ENCODE measurements at regions not wholly inside any gene's neighbourhood (a gene's known extent, or its start where the extent isn't known, plus 50 kb on each side); places are given as distances from the start of the nearest gene placed in this dataset.
"Not testable (repeated sequence)": the region's sequence is repeated elsewhere in the genome, so short reads cannot be mapped to it uniquely, and the experiment has no call there.

GRCh38 chr20:53800418-53800817 is 206.8 kb upstream of the ZNF217 start:
- no peak for DNase-seq (ENCODE audit: low spot score)

- DNase-seq (ENCODE audit: low spot score), result no peak
These were observed 203.4 kb upstream of the ZNF217 start for GRCh38 chr20:53797085-53797484.

DNA sequence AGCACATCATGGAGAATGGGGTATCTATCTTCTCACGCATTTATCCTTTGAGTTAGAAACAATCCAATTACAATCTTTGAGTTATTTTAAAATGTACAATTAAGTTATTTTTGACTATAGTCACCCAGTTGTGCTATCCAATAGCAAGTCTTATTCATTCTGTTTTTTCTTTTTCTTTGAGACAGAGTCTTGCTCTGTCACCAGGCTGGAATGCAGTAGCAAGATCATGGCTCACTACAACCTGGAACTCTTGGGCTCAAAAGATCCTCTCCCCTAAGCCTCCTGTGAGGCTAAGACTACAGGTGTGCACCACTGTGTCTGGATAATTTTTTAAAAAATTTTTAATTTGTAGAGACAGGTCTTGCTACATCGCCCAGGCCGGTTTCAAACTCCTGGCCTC is 201.5 kb upstream of the ZNF217 start:
- DNase-seq (ENCODE audit: low spot score), result no peak

DNA sequence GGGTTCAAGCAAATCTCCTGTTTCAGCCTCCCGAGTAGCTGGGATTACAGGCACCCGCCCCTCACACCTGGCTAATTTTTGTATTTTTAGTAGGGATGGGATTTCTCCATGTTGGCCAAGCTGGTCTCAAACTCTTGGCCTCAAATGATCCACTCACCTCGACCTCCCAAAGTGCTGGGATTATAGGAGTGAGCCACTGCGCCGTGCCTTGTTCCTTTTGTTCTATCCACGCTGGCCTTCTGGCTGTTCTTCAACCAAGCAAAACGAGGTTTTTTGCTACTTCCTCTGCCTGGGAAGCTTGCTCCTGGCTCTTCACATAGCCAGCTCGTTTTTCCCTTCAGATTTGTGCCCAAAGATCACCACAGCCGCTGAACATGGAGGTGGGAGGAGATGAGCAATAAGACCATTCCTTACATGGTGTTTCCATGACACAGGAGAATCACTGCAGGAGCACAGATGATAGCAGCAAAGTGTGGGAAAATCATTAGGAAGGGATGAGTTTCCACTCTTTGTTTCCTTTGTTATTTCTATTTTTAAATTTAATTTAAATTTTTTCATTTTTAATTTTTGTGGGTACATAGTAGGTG is 201.0 kb upstream of the ZNF217 start:
- DNase-seq (ENCODE audit: low spot score), result no peak

- DNase-seq (ENCODE audit: low spot score), result no peak
These were observed 200.2 kb upstream of the ZNF217 start for GRCh38 chr20:53793783-53794383.

GRCh38 chr20:53792946-53793536 is 199.4 kb upstream of the ZNF217 start:
- no peak for DNase-seq (ENCODE audit: low spot score)

DNA sequence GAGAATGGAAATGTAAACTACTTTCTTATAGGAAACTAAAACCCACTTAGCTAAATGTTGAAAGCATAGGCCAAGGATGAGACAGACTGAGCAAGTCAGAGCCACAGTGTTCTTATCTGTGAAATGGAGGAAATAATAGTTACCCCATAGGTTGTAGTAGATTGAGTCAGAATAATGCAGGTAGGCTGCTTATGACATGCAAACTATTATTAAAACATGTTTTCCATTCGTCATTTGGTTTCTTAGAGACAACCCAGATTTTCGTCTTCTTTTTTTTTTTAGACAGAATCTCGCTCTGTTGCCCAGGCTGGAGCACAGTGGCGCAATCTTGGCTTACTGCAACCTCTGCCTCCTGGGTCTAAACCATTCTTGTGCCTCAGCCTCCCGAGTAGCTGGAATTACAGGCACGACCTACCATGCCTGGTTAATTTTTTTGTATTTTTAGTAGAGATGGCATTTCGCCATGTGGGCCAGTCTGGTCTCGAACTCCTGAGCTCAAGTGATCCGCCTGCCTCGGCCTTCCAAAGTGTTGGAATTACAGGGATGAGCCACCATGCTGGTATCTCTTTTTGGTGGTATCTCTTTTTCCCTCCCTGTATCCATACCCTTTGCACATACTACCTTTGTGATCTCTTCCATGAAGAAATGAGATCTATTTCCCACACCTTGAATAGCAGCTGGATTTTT is 196.5 kb upstream of the ZNF217 start:
- DNase-seq (ENCODE audit: low spot score), result no peak

DNA sequence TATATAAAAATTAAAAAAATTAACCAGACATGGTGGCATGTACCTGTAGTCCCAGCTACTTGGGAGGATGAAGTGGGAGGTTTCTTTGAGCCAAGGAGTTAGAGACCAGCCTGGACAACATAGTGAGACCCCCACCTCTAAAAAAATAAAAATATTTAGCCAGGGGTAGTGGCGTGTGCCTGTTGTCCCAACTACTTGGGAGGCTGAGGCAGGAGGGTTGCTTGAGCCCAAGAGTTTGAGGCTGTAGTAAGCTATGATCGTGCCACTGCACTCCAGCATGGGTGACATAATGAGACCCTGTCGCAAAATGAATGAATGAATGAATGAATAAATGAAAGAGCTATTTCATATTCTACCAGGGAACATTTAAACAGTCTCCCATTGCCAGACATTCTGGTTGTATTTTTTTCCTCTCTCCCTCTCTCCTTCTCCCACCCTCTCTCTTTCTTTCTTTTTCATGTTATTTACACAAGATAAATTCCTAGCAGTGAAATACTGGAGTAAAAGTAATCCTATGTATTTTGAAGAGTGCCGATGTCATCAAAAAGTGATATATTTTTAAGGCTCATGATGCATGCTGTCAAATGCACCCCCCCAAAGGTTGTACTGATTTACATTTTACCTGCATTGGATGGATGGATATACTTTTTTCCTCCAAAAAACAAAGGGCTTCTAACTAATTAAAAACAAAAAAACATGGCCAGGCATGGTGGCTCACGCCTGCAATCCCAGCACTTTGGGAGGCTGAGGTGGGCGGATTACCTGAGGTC is 194.8 kb upstream of the ZNF217 start:
- DNase-seq (ENCODE audit: low spot score), result no peak

GRCh38 chr20:53787491-53787931 is 193.9 kb upstream of the ZNF217 start:
- DNase-seq (ENCODE audit: low spot score), result not testable (repeated sequence)

DNA sequence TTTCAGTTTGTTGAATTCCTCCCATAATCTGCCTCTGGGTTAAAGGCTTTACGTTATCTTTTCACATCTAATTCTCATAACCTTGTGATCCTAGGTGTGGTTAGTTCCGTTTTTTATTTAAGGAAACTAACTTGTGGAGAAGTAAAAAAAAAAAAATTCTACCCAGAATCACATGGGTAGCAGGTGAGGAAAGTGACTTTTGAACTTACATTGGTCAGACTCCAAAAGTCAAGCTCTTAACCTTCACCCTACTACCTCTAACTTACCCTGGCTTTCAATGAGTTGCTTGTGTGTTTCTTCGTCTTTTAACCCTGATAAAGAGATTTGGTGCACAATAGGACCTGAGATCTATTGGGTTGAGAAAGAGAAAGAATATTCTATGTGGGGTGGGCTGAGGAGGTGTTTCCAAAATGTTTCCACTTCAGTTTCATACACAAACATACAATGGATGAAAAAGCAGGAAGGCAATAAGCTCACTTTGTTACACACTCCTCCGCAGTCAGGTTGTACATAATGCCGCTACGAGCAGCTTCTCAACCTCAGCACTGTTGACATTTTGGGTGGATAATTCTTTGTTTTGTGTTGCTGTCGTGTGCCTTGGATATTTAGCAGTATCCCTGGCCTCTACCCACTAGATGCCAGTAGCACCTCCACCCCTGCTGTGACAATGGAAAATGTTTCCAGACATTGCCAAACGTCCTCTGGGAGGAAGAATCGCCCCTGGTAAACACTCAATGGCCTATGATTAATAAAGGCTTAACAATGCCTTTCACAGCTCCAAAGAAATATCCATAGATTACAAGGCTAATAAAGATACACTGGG is 193.0 kb upstream of the ZNF217 start:
- no peak for DNase-seq (ENCODE audit: low spot score)

- no peak for DNase-seq (ENCODE audit: low spot score)
These were observed 192.4 kb upstream of the ZNF217 start for GRCh38 chr20:53786071-53786444.

DNA sequence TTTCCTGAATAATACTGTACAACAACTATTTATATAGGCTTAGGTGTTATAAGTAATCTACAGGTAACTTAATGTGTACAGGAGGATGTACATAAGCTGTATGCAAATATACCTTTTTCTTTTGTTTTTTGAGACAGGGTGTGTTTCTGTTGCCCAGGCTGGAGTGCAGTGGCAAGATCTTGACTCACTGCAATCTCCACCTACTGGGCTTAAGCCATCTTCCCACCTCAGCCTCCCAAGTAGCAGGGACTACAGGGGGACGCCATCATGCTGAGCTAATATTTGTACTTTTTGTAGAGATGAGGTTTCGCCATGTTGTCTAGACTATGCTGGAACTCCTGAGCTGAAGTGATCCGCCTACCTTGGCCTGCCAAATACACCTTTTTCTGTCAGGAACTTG is 191.7 kb upstream of the ZNF217 start:
- no peak for DNase-seq (ENCODE audit: low spot score)

GRCh38 chr20:53783768-53784167 is 190.1 kb upstream of the ZNF217 start:
- DNase-seq (ENCODE audit: low spot score), result no peak

- DNase-seq (ENCODE audit: low spot score), result no peak
These were observed 189.1 kb upstream of the ZNF217 start for GRCh38 chr20:53782612-53783246.

GRCh38 chr20:53779822-53780221 is 186.2 kb upstream of the ZNF217 start:
- DNase-seq (ENCODE audit: low spot score), result no peak

- DNase-seq (ENCODE audit: low spot score), result no peak
These were observed 185.1 kb upstream of the ZNF217 start for GRCh38 chr20:53778736-53779135.

- no peak for DNase-seq (ENCODE audit: low spot score)
These were observed 184.4 kb upstream of the ZNF217 start for GRCh38 chr20:53778041-53778516.

GRCh38 chr20:53777402-53777801 is 183.8 kb upstream of the ZNF217 start:
- DNase-seq (ENCODE audit: low spot score), result not testable (repeated sequence)

DNA sequence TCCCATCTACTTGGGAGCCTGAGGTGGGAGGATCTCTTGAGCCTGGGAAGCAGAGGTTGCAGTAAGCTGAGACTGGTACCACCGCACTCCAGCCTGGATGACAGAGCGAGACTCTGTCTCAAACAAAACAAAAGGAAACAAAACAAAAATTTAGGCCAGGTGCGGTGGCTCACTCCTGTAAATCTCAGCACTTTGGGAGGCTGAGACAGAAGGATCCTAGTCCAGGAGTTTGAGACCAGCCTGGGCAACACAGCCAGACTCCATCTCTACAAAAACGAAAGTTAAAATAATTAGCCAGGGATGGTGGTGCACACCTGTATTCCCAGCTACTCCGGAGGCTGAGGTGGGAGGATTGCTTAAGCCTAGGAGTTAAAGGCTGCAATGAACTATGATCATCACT is 183.2 kb upstream of the ZNF217 start:
- DNase-seq (ENCODE audit: low spot score), result no peak

- no peak for DNase-seq (ENCODE audit: low spot score)
These were observed 181.0 kb upstream of the ZNF217 start for GRCh38 chr20:53774461-53775203.

Measured in D341Med (cell line).